PC-3 (cell line): ENCODE measurements at regions not wholly inside any gene's neighbourhood (a gene's known extent, or its start where the extent isn't known, plus 50 kb on each side); places are given as distances from the start of the nearest gene placed in this dataset.

Source experiments
- CTCF ChIP-seq: fragments of 300-600 bp; sonication (generic); conservative IDR thresholded peaks from 2 replicates; pipeline ENCODE4 v1.5.1; 2017; ENCODE audit warnings: antibody characterized with exemption, low read depth, mild to moderate bottlenecking, low read length
- EZH2phosphoT487 ChIP-seq: fragments of 300-600 bp; sonication (generic); IDR thresholded peaks from 2 replicates; pipeline ENCODE4 v1.6.1; 2018; ENCODE audit warnings: mild to moderate bottlenecking, antibody characterized with exemption, low read length, borderline replicate concordance

GRCh38 chr2:38146275-38146906 is 70.4 kb upstream of the CYP1B1 start:
- no peak for TF ChIP-seq CTCF
- no peak for TF ChIP-seq EZH2phosphoT487
